IPS DF 6.9 (cell line): ENCODE measurements at regions not wholly inside any gene's neighbourhood (a gene's known extent, or its start where the extent isn't known, plus 50 kb on each side); places are given as distances from the start of the nearest gene placed in this dataset.

Experiments
- DNase-seq: peaks from one replicate; pipeline ENCODE4 v3.0.0-alpha.2; 2013; ENCODE audit warnings: low read depth, low spot score
- H3K27ac ChIP-seq: one replicate; pipeline ENCODE4 v1.5.1; 2013; ENCODE audit warnings: low read length, control low read depth
- H3K27me3 ChIP-seq: 2 replicates; pipeline ENCODE4 v1.6.1; 2013; ENCODE audit warnings: mild to moderate bottlenecking, low read length; ENCODE audit not compliant: control insufficient read depth, insufficient read depth
- H3K36me3 ChIP-seq: 2 replicates; pipeline ENCODE4 v1.6.1; 2013; ENCODE audit warnings: low read length; ENCODE audit not compliant: control insufficient read depth, insufficient read depth
- H3K4me1 ChIP-seq: 2 replicates; pipeline ENCODE4 v1.6.1; 2013; ENCODE audit warnings: low read length; ENCODE audit not compliant: control insufficient read depth, insufficient read depth
- H3K4me3 ChIP-seq: 2 replicates; pipeline ENCODE4 v1.5.1; 2013; ENCODE audit warnings: mild to moderate bottlenecking, low read length
- H3K9me3 ChIP-seq: 2 replicates; pipeline ENCODE4 v1.6.1; 2013; ENCODE audit warnings: low read length, inconsistent platforms; ENCODE audit not compliant: control insufficient read depth, insufficient read depth
- WGBS: extraction: QIAGEN DNeasy Blood & Tissue Kit; methylation state at CpG from one replicate; pipeline ENCODE4 v1.1.7; 2013; ENCODE audit warnings: mixed read lengths, missing lambda C conversion rate; ENCODE audit not compliant: insufficient read length, insufficient coverage; 5-methylcytosine and 5-hydroxymethylcytosine counted together

DNA sequence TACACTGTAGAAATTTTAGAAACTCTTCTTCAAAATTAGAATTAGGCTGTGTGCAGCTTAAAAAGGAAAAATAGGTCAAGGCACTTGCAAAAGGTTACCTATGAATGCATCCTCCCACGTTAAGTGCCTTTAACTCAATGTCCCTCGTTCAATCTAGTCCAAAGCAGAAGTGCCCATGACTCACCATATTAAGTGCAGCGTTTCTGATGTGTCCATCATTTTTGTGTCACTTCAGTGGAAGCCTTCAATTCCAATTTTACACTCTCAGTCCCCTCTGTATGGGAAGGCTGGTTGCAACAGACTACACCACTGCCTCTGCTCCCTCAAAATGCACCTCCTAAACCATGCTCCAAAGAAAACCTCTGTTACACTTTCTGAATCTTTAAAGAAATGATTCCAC lies 53.4 kb downstream of the FOXB1 start:
- Histone ChIP-seq H3K36me3 (no peaks in the 10 kb centered on the region), H3K9me3 (peaks cover 2% of the 10 kb centered on the region; the same call in 1 of the 2 replicates), H3K4me3 (no peak overlapping the region), H3K27me3 (no peaks in the 10 kb centered on the region), H3K4me1 (no peaks in the 10 kb centered on the region), H3K27ac (no peak overlapping the region)
- WGBS, result no CpG with 5 or more reads among the region's 3 CpGs
- no peak for DNase-seq

DNA sequence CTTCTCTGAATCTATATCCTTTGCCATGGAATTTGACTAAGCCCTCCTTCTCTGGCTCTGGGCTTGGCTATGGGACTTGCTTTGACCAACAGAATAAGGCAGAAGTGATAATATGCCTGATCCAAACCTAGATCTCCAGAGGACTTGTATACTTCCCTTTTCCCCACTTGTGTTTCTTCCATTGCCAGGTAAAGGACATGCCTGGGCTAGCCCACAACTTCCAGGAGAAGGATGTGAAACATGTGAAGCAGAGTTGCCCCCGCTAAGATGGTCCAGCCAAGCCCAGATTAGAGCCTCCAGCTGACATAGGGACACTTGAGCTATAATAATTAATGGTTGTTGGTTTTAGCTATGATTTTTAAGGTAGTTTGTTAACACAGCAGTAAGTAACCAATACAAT lies 55.1 kb downstream of the FOXB1 start:
- Histone ChIP-seq H3K4me3 (no peak overlapping the region), H3K27ac (no peak overlapping the region), H3K27me3 (no peaks in the 10 kb centered on the region), H3K9me3 (peaks cover 2% of the 10 kb centered on the region; the same call in 1 of the 2 replicates), H3K36me3 (no peaks in the 10 kb centered on the region), H3K4me1 (no peaks in the 10 kb centered on the region)
- no CpG with 5 or more reads among the region's 1 CpG for WGBS
- no peak for DNase-seq

DNA sequence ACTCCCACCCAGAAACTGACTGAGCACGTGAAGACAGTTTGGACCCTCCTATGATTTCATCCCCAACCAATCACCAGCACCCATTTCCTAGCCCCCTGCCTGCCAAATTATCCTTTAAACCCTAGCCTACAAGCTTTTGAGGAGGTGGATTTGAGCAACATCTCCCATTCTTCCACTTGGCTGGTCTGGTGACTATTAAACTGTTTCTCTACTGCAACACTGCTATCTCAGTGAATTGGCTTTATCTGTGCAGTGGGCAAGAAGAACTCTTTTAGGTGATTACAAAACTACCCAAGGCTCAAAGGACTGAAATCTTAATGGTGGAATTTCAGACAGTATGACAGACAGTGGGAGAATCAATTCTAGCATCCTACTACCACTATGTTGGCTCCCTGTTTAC lies 57.6 kb downstream of the FOXB1 start:
- no peaks in the 10 kb centered on the region for H3K27me3 ChIP-seq
- WGBS, result no CpG with 5 or more reads among the region's 1 CpG
- DNase-seq, result no peak

DNA sequence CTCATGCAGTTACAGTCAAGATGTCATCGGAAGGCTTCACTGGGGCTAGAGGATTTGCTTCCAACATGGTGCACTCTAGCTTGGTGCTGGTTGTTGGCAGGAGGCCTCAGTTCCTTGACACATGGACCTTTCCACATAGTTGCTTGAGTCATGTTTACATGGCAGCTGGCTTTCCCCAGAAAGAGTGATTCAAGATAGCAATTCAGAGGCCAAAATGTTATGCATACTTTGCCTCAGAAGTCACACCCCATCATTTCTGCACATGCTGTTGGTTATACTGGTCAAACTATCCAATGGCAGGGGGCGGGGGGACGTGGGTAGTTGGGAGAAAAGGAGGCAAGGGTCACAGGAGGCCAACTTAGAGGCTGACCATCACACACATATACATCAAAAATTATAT lies 58.7 kb downstream of the FOXB1 start:
- no peak overlapping the region for H3K4me3 ChIP-seq
- no CpG with 5 or more reads among the region's 3 CpGs for WGBS
- DNase-seq, result no peak
- H3K36me3 ChIP-seq, result no peaks in the 10 kb centered on the region
- H3K27ac ChIP-seq, result no peak overlapping the region
- H3K9me3 ChIP-seq, result peaks cover 2% of the 10 kb centered on the region; the same call in 1 of the 2 replicates
- peaks cover 1% of the 10 kb centered on the region; the same call in 1 of the 2 replicates for H3K4me1 ChIP-seq
- H3K27me3 ChIP-seq, result no peaks in the 10 kb centered on the region

More for the DNA sequence above, 57.6 kb downstream of the FOXB1 start:
- Histone ChIP-seq H3K9me3 (peaks cover 2% of the 10 kb centered on the region; the same call in 1 of the 2 replicates), H3K36me3 (no peaks in the 10 kb centered on the region), H3K4me3 (no peak overlapping the region), H3K4me1 (peaks cover 1% of the 10 kb centered on the region; the same call in 1 of the 2 replicates), H3K27ac (no peak overlapping the region)

DNA sequence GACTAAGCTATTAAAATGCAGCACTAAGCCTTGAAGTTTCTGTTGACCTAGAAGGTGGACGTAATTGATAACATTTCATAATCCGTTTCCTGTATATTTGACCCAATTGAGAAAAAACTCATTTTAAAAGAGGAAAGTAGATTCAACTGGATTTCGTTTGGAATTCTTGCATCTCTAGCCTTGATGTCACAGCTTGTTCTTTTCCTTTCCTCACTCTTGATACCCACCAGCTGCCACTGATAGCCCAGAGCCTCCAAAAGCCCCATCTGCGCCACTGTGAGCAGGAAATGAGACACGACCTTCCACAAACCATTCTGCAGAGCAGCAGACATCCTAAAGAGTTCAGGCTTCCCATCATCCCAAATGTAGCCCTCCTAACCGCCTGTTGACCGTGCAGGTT lies 61.8 kb downstream of the FOXB1 start:
- WGBS, result no CpG with 5 or more reads among the region's 7 CpGs
- DNase-seq, result no peak

DNA sequence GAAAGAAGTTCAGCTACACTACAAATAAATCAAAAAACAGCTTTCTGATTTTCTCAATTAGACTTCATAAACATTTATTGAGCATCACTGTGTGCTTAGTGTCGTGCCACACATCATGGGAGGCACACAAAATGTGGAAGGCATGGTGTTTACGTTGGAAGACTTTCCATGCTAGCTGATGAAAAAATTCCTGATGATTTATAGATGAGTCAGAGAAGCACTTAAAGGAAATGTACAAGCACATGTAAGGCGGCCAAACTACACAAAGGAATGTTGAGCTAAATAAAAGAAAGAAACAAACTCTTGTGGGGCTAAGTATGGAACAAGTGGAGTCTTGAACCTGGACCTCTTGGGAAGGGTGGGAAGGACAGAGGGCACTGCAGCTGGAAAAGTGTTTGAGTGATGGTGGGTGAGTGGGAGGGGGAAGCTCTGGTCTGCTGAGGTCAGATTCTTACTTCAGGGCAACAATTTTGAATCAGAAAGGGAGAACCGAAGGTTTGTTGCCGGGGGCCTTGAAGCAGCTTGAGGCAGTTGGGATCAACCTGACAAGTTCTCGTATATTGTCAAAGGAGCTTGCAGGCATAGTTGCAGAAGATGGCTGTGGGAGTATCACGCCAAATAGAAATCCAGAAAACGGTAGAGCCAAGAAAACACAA lies 66.9 kb downstream of the FOXB1 start:
- Histone ChIP-seq H3K36me3 (no peaks in the 10 kb centered on the region), H3K27ac (no peak overlapping the region), H3K27me3 (no peaks in the 10 kb centered on the region), H3K4me3 (no peak overlapping the region), H3K4me1 (no peaks in the 10 kb centered on the region), H3K9me3 (no peaks in the 10 kb centered on the region)
- no CpG with 5 or more reads among the region's 8 CpGs for WGBS
- DNase-seq, result no peak

More for the DNA sequence above, 61.8 kb downstream of the FOXB1 start:
- peaks cover 2% of the 10 kb centered on the region; the same call in 1 of the 2 replicates for H3K9me3 ChIP-seq
- H3K4me3 ChIP-seq, result no peak overlapping the region
- H3K27ac ChIP-seq, result no peak overlapping the region
- peaks cover 1% of the 10 kb centered on the region; the same call in 1 of the 2 replicates for H3K4me1 ChIP-seq
- no peaks in the 10 kb centered on the region for H3K36me3 ChIP-seq
- H3K27me3 ChIP-seq, result no peaks in the 10 kb centered on the region

DNA sequence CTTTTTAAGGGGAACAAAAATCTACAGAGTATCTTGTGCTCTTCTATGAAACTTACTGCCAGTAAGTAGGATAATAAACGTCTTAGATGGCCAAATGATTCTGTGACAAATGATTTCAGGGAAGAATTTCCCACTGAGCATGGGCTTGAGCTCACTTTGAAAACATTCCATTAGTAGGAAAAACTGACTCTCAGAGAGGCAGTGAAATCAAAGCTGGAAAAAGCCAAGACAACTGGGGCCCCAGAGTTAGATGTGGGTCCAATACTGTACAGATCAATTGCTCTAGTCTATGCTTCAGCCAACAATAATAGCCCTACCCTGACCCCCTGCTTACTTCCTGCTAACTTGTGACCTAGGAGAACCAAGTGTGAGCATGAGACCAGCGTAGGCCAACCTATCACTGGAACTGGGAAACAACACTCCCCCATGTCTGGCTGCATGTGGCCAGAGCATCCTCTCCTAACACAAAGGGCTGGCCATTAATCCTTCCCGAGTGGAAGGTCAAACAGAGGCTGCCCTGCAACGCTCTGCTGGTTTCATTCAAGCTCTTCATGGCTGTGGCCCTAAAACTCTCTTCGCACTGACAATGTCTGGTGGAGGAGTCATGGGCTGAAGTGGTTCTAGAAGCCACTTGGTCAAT lies 68.8 kb downstream of the FOXB1 start:
- H3K27ac ChIP-seq, result no peak overlapping the region
- peaks cover 3% of the 10 kb centered on the region for H3K4me1 ChIP-seq
- no CpG with 5 or more reads among the region's 5 CpGs for WGBS
- H3K4me3 ChIP-seq, result no peak overlapping the region
- no peaks in the 10 kb centered on the region for H3K27me3 ChIP-seq
- no peaks in the 10 kb centered on the region for H3K36me3 ChIP-seq
- no peaks in the 10 kb centered on the region for H3K9me3 ChIP-seq
- no peak for DNase-seq

DNA sequence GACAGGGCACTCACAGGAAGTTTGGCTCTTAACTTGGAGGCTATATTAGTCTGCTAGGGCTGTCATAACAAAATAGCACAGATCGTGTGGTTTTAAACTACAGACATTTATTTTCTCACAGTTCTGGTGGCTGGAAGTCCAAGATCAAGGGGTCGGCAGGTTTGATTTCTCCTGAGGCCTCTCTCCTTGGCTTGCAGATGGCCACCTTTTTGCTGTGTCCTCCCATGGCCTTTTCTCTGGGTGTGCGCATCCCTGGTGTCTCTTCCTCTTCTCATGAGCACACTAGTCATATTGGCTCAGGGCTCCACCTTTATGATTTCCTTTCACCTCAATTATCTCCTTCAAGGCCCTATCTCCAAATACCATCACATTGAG lies 69.3 kb downstream of the FOXB1 start:
- Histone ChIP-seq H3K4me1 (peaks cover 5% of the 10 kb centered on the region), H3K27me3 (no peaks in the 10 kb centered on the region), H3K9me3 (no peaks in the 10 kb centered on the region), H3K27ac (no peak overlapping the region), H3K36me3 (no peaks in the 10 kb centered on the region), H3K4me3 (no peak overlapping the region)
- DNase-seq, result no peak
- WGBS, result no CpG with 5 or more reads among the region's 3 CpGs

DNA sequence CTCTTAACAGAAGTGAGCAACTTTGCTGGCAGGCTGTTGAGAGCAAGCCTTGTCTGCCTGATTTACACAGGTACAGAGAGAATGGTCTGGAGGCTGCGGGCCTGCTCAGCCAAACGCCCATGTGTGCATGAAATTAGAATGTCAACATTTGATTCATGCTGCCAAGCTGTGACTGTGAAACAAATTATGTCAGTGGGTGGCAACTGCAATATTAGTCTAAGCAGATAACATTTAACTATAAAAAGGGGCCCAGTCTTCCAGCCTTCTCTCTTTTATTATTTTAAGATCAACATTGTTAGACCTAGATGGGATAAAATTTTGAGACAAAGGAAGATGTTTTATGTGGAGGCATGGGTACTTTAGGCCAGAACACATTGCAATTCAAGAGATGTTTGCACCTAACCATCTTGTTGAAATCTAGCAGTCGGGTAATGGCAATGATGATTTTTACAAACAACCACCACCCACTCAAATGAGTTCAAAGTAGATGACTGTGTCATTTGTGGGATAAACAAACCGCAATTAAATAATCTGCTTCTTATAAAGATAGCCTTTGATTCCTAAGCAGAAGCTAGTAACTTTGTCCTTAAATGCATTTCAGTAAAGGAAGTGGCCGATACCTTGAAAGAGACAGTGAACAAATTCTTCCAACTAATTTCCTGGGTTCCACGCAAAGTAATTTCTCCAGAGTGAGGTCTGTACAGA lies 70.2 kb downstream of the FOXB1 start:
- Histone ChIP-seq H3K9me3 (no peaks in the 10 kb centered on the region), H3K27me3 (no peaks in the 10 kb centered on the region), H3K4me3 (no peak overlapping the region), H3K27ac (no peak overlapping the region), H3K4me1 (peaks cover 5% of the 10 kb centered on the region), H3K36me3 (no peaks in the 10 kb centered on the region)
- DNase-seq, result no peak
- no CpG with 5 or more reads among the region's 6 CpGs for WGBS

DNA sequence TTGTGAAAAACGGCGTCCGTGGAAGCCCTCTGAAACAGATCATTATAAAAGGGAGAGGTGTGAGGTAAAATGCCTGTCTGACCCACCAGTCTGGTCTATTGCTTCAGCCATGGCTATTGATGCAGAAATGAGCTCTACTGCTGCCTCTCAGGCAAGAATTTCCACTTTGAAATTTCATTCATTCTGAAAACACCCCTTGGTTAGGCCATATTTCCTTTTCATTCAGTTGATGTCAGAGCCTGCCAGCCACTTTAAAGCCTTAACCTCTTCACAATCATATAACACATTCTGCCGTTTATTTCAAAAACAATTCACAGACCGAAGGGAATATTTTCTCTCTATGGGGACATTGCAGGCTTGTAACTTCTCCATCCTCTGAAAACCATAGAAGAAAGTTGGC lies 71.9 kb downstream of the FOXB1 start:
- Histone ChIP-seq H3K36me3 (no peaks in the 10 kb centered on the region), H3K27me3 (no peaks in the 10 kb centered on the region), H3K9me3 (no peaks in the 10 kb centered on the region), H3K4me3 (no peak overlapping the region), H3K4me1 (peaks cover 5% of the 10 kb centered on the region), H3K27ac (no peak overlapping the region)
- no CpG with 5 or more reads among the region's 5 CpGs for WGBS
- DNase-seq, result no peak
